GM10248 (cell line): ENCODE measurements at regions not wholly inside any gene's neighbourhood (a gene's known extent, or its start where the extent isn't known, plus 50 kb on each side); places are given as distances from the start of the nearest gene placed in this dataset.

Experiments used
- CTCF ChIA-PET: fragments of 300-600 bp; sonication (Branson Sonifier 250); formaldehyde crosslinking; extraction: SDS; loops from one replicate; lab custom pipeline; 2021; ENCODE audit warnings: antibody characterized with exemption; lab: Yijun Ruan, JAX
- POLR2A ChIA-PET: fragments of 350-650 bp; sonication (Branson Sonifier 250); formaldehyde crosslinking; extraction: SDS; loops from one replicate; lab custom pipeline; 2020; ENCODE audit warnings: antibody characterized with exemption; lab: Yijun Ruan, JAX
- DNase-seq: peaks from one replicate; pipeline ENCODE4 v3.0.0; 2012; ENCODE audit errors: extremely low spot score
- TF ChIP-seq, protein P1 (sequence below): IDR thresholded peaks from 2 replicates; pipeline ENCODE4 v1.5.1; 2012; ENCODE audit warnings: mild to moderate bottlenecking, low read depth; ENCODE audit errors: extremely low read depth, missing control alignments, control extremely low read depth

DNA sequence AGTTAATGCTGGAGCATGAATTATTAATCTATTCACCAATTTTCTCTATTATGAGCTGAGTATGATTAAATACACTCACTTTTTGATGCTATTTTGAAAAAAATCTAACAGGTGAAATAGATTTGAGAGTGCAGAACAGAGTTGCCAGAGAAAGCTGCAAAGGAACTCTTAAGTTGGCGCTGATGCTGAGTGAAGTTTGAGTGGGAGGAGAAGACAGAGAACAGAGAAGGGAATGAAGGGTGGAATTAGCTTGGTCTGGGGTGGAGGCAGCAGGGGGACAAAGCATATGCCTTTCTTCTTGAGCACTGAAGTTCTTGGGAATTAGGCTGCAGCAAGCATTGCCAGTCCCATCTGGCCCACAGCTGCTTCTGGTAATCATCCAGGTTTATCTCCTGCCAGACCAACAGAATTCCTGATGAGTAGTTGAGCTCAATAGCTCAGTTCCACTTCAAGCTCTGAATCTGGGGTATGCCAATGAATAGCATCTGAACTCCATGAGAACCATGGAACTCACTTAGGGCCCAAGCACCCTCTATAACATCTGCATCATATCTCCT is 290.1 kb downstream of the HINT1 start:
- no peak for DNase-seq
- POLR2A ChIA-PET, result no interaction called here
- CTCF ChIA-PET, result interaction anchor here (0.9 to 1.3 kb wide), 3 partner anchors 12 to 234 kb away, joined by 3 to 4 read pairs (median 3); no protein-coding TSS in a partner anchor
- TF ChIP-seq, protein P1, sequence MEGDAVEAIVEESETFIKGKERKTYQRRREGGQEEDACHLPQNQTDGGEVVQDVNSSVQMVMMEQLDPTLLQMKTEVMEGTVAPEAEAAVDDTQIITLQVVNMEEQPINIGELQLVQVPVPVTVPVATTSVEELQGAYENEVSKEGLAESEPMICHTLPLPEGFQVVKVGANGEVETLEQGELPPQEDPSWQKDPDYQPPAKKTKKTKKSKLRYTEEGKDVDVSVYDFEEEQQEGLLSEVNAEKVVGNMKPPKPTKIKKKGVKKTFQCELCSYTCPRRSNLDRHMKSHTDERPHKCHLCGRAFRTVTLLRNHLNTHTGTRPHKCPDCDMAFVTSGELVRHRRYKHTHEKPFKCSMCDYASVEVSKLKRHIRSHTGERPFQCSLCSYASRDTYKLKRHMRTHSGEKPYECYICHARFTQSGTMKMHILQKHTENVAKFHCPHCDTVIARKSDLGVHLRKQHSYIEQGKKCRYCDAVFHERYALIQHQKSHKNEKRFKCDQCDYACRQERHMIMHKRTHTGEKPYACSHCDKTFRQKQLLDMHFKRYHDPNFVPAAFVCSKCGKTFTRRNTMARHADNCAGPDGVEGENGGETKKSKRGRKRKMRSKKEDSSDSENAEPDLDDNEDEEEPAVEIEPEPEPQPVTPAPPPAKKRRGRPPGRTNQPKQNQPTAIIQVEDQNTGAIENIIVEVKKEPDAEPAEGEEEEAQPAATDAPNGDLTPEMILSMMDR, result no peak

DNA sequence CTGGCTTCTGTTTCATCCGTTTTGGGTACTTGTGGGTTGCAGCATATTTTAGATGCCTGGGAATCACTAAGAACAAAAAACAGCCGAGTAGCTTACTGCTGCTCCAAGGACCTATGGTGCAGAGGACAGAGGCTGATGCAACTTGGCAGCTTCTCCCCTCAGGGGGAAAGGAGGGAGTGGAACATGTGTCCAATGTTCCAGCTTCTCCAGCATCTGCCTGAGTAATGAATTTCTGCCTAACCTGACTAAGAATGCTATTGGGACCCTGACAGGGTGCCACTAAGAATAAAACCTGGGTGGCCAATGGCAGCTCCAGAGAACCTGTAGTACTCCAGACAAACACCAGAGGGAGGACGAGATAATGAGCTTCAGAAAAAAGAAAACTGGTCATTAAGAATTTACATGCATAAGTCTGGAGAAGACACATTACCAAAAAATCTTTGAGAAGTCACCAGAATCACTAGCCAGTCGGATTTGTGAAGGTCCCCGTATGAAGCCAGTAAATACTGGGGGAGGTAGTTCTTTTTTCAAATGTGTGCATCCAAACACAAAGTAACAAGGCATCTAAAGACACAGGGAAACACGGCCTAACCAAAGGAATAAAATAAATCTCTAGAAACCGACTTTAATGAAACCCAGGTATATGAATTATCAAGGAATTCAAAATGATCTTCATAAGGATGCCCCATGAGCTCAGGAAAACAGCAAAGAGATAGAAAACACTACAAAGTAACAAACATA is 293.5 kb downstream of the HINT1 start:
- peak; percentile 28 for DNase-seq
- TF ChIP-seq, protein P1, result peak; percentile 56
- POLR2A ChIA-PET, result no interaction called here
- CTCF ChIA-PET, result interaction anchor here (0.6 to 2.8 kb wide), 28 partner anchors 10 to 1191 kb away, joined by 3 to 23 read pairs (median 4); no protein-coding TSS in a partner anchor

DNA sequence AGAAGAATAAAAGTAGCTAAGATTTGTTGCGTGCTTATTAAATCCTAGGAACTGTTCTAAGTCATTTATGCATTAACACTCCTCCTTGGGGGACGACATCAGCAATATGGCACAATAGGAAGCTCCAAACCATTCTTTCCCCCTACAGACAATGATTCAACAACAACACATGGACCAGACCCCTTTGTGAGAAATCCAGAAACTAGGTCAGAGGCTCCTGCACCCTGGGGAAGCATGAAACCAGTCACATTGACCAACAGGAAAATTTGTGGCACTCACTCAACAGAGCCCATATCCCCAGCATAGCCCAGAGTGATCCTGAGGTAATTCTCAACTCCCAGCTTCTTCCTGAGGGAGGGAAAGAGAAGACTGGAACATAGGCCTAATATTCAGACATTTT is 294.4 kb downstream of the HINT1 start:
- POLR2A ChIA-PET, result no interaction called here
- CTCF ChIA-PET, result interaction anchor here (0.9 to 2.8 kb wide), 18 partner anchors 9 to 1192 kb away, joined by 3 to 23 read pairs (median 4); no protein-coding TSS in a partner anchor
- TF ChIP-seq, protein P1, result no peak
- DNase-seq, result no peak

DNA sequence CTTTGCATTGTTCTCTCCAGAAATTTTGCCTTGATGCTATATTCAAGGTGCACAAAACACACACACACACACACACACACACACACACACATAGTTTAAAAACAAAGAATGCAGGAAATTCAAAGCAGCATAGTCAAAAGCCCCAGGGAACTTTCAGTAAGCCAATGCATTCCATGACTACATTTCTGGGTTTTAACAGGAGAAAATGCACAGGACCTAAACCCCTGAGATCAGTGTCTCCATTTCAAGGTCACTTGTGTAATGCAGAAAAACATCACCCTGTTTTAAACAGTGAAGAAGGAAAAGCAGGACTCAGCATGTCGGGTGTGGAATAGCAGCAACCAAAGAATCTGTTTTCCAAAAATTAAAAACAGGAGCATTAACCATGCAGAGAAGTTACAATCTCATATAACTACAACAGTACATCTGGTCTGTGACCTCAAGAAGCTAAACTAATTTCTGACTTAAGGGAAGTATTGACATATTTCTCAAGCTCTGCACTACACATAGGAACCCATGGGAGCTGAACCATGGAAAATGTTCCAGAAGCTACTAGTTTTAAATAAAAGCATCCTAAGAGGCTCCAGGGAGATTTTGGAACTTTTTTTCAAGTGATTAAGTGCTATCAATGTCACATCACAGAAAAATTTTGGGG is 296.7 kb downstream of the HINT1 start:
- POLR2A ChIA-PET, result no interaction called here

DNA sequence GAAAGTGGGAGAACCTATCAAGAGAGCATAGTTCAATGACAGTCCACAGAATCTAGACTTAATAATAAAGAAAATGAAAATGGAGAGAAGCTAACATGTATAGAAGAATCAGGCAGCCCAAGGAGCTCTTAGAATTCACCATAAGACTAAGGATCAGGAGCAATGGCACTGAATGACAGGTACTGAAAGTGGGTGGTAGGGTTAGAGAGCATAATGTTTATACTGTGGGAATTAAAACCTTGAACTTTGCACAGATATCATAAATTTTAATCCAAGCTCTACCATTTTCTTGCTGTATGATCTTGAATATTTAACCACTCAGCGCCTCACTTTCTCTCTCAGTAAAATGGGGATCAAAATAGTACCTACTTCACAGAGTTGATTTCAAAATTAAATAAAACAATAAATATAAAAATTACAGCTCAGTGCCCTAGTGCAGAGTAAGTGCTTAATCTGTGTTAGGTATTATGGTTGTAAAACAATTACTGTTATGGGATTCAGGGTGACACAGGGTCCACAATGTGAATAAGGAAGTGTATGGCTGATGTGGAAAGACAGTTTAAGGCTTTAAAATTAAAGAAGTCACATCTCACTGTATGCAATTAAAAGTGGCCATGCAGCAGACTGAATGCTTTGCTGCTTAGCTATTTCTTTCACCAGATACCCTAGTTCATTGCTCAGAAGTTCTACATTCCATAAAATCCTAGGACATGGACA is 319.8 kb downstream of the HINT1 start:
- CTCF ChIA-PET, result interaction anchor here (0.9 to 1.9 kb wide), 2 partner anchors 21 to 26 kb away, joined by 3 to 4 read pairs; no protein-coding TSS in a partner anchor

More for the DNA sequence above, 296.7 kb downstream of the HINT1 start:
- CTCF ChIA-PET, result no interaction called here
- TF ChIP-seq, protein P1, result no peak
- DNase-seq, result no peak

More for the DNA sequence above, 319.8 kb downstream of the HINT1 start:
- POLR2A ChIA-PET, result interaction anchor here (0.6 kb wide), 1 partner anchor 30 kb away, joined by 3 read pairs; no protein-coding TSS in a partner anchor
- TF ChIP-seq, protein P1, result no peak
- DNase-seq, result no peak
